ENCODE measurements at regions not wholly inside any gene's neighbourhood (a gene's known extent, or its start where the extent isn't known, plus 50 kb on each side); places are given as distances from the start of the nearest gene placed in this dataset.

DNA sequence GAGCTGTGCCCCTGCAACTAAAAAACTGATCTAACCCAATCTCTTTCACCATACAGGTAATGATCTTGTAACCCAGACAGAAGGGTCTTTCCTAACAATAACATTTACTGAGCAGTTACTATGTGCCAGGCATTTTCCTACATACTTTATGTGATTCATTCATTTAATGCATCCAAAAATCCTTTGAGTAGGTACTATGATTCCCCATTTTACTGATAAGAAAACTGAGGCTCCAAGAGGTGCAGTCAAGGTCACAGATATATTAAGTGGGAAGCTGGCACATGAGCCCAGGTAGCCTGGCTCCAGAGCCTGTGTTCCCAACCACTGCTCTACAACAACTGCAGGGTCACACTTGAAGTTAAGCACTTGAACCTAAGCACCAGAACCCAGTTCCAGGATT lies 87.6 kb downstream of the NCR2 start:
- TF ChIP-seq, protein P1, sequence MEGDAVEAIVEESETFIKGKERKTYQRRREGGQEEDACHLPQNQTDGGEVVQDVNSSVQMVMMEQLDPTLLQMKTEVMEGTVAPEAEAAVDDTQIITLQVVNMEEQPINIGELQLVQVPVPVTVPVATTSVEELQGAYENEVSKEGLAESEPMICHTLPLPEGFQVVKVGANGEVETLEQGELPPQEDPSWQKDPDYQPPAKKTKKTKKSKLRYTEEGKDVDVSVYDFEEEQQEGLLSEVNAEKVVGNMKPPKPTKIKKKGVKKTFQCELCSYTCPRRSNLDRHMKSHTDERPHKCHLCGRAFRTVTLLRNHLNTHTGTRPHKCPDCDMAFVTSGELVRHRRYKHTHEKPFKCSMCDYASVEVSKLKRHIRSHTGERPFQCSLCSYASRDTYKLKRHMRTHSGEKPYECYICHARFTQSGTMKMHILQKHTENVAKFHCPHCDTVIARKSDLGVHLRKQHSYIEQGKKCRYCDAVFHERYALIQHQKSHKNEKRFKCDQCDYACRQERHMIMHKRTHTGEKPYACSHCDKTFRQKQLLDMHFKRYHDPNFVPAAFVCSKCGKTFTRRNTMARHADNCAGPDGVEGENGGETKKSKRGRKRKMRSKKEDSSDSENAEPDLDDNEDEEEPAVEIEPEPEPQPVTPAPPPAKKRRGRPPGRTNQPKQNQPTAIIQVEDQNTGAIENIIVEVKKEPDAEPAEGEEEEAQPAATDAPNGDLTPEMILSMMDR (IDR thresholded peaks at IDR 0.05): no peak
- TF ChIP-seq POLR2A (IDR thresholded peaks at IDR 0.05): no peak
